Cardiac fibroblast (primary cell): ENCODE measurements at regions not wholly inside any gene's neighbourhood (a gene's known extent, or its start where the extent isn't known, plus 50 kb on each side); places are given as distances from the start of the nearest gene placed in this dataset.

Experiments used
- DNase-seq, 2 donors: peaks; one replicate each; pipeline versions ENCODE4 v3.0.0 to v3.0.0-alpha.2; 2010; ENCODE audit warnings: low read depth in 2 of 2
- H3K4me3 ChIP-seq, 2 donors: replicated peaks in 1 of 2; 1 replicate in 1 of 2; 2 replicates in 1 of 2; pipeline ENCODE4 v1.5.1; 2011; ENCODE audit warnings: low read depth in 2 of 2, low read length in 2 of 2, mild to moderate bottlenecking in 2 of 2, moderate library complexity in 1 of 2
- CTCF ChIP-seq: IDR thresholded peaks from one replicate; pipeline ENCODE4 v1.5.1; 2011; ENCODE audit warnings: low read depth, mild to moderate bottlenecking, low read length, inconsistent platforms

- H3K4me3 ChIP-seq, result no peak overlapping the region
- TF ChIP-seq CTCF, result no peak
- no peak for DNase-seq
Measured at GRCh38 chr16:35452471-35452870, 1993.1 kb downstream of the TP53TG3F start.

GRCh38 chr16:35463358-35463757 is 2003.9 kb downstream of the TP53TG3F start:
- no peak for DNase-seq
- no peak overlapping the region for H3K4me3 ChIP-seq
- no peak for TF ChIP-seq CTCF

- no peak overlapping the region for H3K4me3 ChIP-seq
- TF ChIP-seq CTCF, result no peak
- DNase-seq, result no peak
Measured at GRCh38 chr16:35480361-35480760, 2020.9 kb downstream of the TP53TG3F start.

- H3K4me3 ChIP-seq, result no peak overlapping the region
- TF ChIP-seq CTCF, result no peak
- no peak for DNase-seq
Measured at GRCh38 chr16:35480988-35481387, 2021.6 kb downstream of the TP53TG3F start.

GRCh38 chr16:35485915-35486314 is 2026.5 kb downstream of the TP53TG3F start:
- no peak for DNase-seq
- no peak for TF ChIP-seq CTCF
- H3K4me3 ChIP-seq, result no peak overlapping the region

GRCh38 chr16:35492225-35492624 is 2032.8 kb downstream of the TP53TG3F start:
- TF ChIP-seq CTCF, result no peak
- DNase-seq, result no peak
- H3K4me3 ChIP-seq, result no peak overlapping the region

GRCh38 chr16:35497399-35497798 is 2038.0 kb downstream of the TP53TG3F start:
- H3K4me3 ChIP-seq, result no peak overlapping the region
- no peak for TF ChIP-seq CTCF
- no peak for DNase-seq
